DOHH2 (cell line): ENCODE measurements at regions not wholly inside any gene's neighbourhood (a gene's known extent, or its start where the extent isn't known, plus 50 kb on each side); places are given as distances from the start of the nearest gene placed in this dataset.

ENCODE experiments used
- H3F3A ChIP-seq: fragments of 200-600 bp; sonication (generic), shearing (Covaris generic); 2 replicates; pipeline ENCODE4 v1.6.0; 2016; ENCODE audit warnings: antibody characterized with exemption, mild to moderate bottlenecking; ENCODE audit not compliant: control insufficient read depth, insufficient read depth
- H3K27ac ChIP-seq: fragments of 200-600 bp; sonication (generic); 2 replicates; pipeline ENCODE4 v1.5.1; 2014; ENCODE audit warnings: low read depth, mild to moderate bottlenecking, low read length, moderate library complexity
- H3K27me3 ChIP-seq: fragments of 200-600 bp; sonication (generic); 2 replicates; pipeline ENCODE4 v1.6.1; 2014; ENCODE audit warnings: mild to moderate bottlenecking, low read length, mixed read lengths; ENCODE audit not compliant: control insufficient read depth
- H3K36me3 ChIP-seq: fragments of 200-600 bp; sonication (generic); 2 replicates; pipeline ENCODE4 v1.6.1; 2014; ENCODE audit warnings: mild to moderate bottlenecking, low read length, moderate library complexity, mixed read lengths; ENCODE audit not compliant: control insufficient read depth
- H3K4me1 ChIP-seq: fragments of 200-600 bp; sonication (generic); 2 replicates; pipeline ENCODE4 v1.6.1; 2014; ENCODE audit warnings: mild to moderate bottlenecking, low read length, mixed read lengths; ENCODE audit not compliant: control insufficient read depth
- H3K4me2 ChIP-seq: fragments of 200-600 bp; sonication (generic); 2 replicates; pipeline ENCODE4 v1.6.0; 2014; ENCODE audit warnings: mild to moderate bottlenecking, low read length, moderate library complexity
- H3K4me3 ChIP-seq: fragments of 200-600 bp; sonication (generic); 2 replicates; pipeline ENCODE4 v1.5.1; 2014; ENCODE audit warnings: mild to moderate bottlenecking, low read length, mixed read lengths
- H3K79me2 ChIP-seq: fragments of 200-600 bp; sonication (generic); 2 replicates; pipeline ENCODE4 v1.6.1; 2014; ENCODE audit warnings: mild to moderate bottlenecking, low read length, mixed read lengths; ENCODE audit not compliant: control insufficient read depth
- H3K9me2 ChIP-seq: fragments of 200-600 bp; sonication (generic); replicated peaks from 2 replicates; pipeline ENCODE4 v1.6.1; 2014; ENCODE audit warnings: mild to moderate bottlenecking, low read length, mixed read lengths; ENCODE audit not compliant: control insufficient read depth
- H3K9me3 ChIP-seq: fragments of 200-600 bp; sonication (generic); 2 replicates; pipeline ENCODE4 v1.6.1; 2014; ENCODE audit warnings: antibody characterized with exemption, low read length, mixed read lengths; ENCODE audit not compliant: control insufficient read depth, insufficient read depth
- H4K20me1 ChIP-seq: fragments of 200-600 bp; sonication (generic); 2 replicates; pipeline ENCODE4 v1.6.0; 2014; ENCODE audit warnings: low read depth, mild to moderate bottlenecking, antibody characterized with exemption, low read length, moderate library complexity; ENCODE audit not compliant: control insufficient read depth, insufficient read depth
- EZH2phosphoT487 ChIP-seq: fragments of 200-600 bp; sonication (generic); IDR thresholded peaks from 2 replicates; pipeline ENCODE4 v1.6.1; 2017; ENCODE audit warnings: borderline replicate concordance, mild to moderate bottlenecking, antibody characterized with exemption, low read length, moderate library complexity, mixed read lengths
- TF ChIP-seq, protein P1 (sequence below): fragments of 200-600 bp; sonication (generic); IDR thresholded peaks from one replicate; pipeline ENCODE4 v1.5.1; 2014; ENCODE audit warnings: antibody characterized with exemption, mild to moderate bottlenecking, low read depth, low read length; ENCODE audit not compliant: poor library complexity, severe bottlenecking

DNA sequence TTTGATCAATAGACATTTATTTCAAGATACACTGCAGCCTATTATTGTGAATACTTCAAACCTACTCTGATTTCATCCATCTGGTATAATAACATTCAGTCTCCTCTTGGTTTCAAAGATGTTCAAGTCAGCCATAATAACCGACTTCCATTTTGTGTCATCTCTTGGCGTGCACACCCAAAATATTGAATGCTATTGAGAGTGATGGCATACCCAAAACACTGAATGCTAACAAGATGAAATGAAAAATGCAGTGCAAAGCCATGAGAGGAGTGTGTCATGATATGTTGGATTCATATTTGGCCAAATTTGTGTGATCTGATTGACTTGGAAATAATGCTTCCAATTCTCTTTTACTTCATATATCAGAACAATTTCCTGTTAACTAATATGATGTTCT lies 181.2 kb upstream of the PCDH17 start:
- H3K4me1 ChIP-seq, result no peaks in the 10 kb centered on the region
- no peak overlapping the region for H3K4me2 ChIP-seq
- no peak overlapping the region for H3K27ac ChIP-seq
- no peaks in the 10 kb centered on the region for H3F3A ChIP-seq
- no peaks in the 10 kb centered on the region for H4K20me1 ChIP-seq
- no peak overlapping the region for H3K4me3 ChIP-seq
- no peak for TF ChIP-seq EZH2phosphoT487
- TF ChIP-seq, protein P1, sequence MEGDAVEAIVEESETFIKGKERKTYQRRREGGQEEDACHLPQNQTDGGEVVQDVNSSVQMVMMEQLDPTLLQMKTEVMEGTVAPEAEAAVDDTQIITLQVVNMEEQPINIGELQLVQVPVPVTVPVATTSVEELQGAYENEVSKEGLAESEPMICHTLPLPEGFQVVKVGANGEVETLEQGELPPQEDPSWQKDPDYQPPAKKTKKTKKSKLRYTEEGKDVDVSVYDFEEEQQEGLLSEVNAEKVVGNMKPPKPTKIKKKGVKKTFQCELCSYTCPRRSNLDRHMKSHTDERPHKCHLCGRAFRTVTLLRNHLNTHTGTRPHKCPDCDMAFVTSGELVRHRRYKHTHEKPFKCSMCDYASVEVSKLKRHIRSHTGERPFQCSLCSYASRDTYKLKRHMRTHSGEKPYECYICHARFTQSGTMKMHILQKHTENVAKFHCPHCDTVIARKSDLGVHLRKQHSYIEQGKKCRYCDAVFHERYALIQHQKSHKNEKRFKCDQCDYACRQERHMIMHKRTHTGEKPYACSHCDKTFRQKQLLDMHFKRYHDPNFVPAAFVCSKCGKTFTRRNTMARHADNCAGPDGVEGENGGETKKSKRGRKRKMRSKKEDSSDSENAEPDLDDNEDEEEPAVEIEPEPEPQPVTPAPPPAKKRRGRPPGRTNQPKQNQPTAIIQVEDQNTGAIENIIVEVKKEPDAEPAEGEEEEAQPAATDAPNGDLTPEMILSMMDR, result no peak
- no peaks in the 10 kb centered on the region for H3K9me2 ChIP-seq
- no peaks in the 10 kb centered on the region for H3K36me3 ChIP-seq
- H3K79me2 ChIP-seq, result no peaks in the 10 kb centered on the region
- no peaks in the 10 kb centered on the region for H3K27me3 ChIP-seq
- no peaks in the 10 kb centered on the region; the same call in 1 of the 2 replicates for H3K9me3 ChIP-seq

DNA sequence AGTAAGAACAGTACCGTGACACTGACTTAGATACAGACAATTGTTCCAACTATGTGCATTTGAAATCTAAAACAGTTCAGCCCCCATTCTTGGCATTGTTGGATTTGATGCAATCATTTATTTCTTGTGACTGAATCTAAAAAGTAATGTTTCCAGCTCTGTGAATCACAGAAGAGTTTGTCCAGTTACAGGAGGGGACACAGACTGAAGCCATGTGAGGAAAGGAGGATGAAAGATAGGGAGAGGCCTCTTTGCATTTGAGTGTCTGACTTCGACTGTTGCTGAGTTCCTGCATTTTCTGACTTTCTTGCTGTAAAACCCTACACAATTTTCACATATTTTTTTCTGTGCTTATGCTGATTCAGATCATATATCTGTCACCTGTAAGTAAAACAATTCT lies 179.3 kb upstream of the PCDH17 start:
- TF ChIP-seq, protein P1, result no peak
- no peak for TF ChIP-seq EZH2phosphoT487
- H3K9me2 ChIP-seq, result no peaks in the 10 kb centered on the region
- H3F3A ChIP-seq, result no peaks in the 10 kb centered on the region
- H3K27ac ChIP-seq, result no peak overlapping the region
- no peaks in the 10 kb centered on the region for H4K20me1 ChIP-seq
- H3K9me3 ChIP-seq, result no peaks in the 10 kb centered on the region; the same call in 1 of the 2 replicates
- H3K4me3 ChIP-seq, result no peak overlapping the region
- H3K4me2 ChIP-seq, result no peak overlapping the region
- H3K27me3 ChIP-seq, result no peaks in the 10 kb centered on the region
- no peaks in the 10 kb centered on the region for H3K36me3 ChIP-seq
- H3K4me1 ChIP-seq, result no peaks in the 10 kb centered on the region
- no peaks in the 10 kb centered on the region for H3K79me2 ChIP-seq

GRCh38 chr13:57470491-57470890 lies 161.1 kb upstream of the PCDH17 start:
- no peaks in the 10 kb centered on the region for H3K36me3 ChIP-seq
- no peak overlapping the region for H3K4me2 ChIP-seq
- H4K20me1 ChIP-seq, result no peaks in the 10 kb centered on the region
- no peaks in the 10 kb centered on the region for H3K4me1 ChIP-seq
- no peaks in the 10 kb centered on the region for H3F3A ChIP-seq
- H3K79me2 ChIP-seq, result no peaks in the 10 kb centered on the region
- H3K27me3 ChIP-seq, result no peaks in the 10 kb centered on the region
- TF ChIP-seq, protein P1, result no peak
- no peak for TF ChIP-seq EZH2phosphoT487
- H3K4me3 ChIP-seq, result no peak overlapping the region
- H3K9me3 ChIP-seq, result no peaks in the 10 kb centered on the region
- no peak overlapping the region for H3K27ac ChIP-seq
- no peaks in the 10 kb centered on the region for H3K9me2 ChIP-seq

DNA sequence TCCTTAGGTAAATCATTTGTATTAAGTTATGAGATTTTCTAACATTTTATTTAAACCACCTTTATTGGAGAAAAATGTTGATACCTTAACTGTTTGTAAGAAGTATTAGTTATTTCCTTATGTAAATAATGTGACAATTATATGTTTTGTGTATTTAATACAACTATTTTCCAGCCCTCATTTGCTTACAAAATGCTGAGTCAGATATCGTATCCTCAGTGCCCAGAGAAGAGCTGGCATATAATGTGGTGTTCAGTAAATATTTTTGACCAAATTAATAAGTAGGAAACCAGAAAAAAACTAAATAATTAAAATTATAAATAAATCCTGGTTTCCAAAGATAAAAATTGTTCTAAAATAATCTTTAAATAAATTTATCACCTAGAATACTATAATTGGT lies 140.2 kb upstream of the PCDH17 start:
- H4K20me1 ChIP-seq, result no peaks in the 10 kb centered on the region
- H3K9me2 ChIP-seq, result no peaks in the 10 kb centered on the region
- no peaks in the 10 kb centered on the region for H3F3A ChIP-seq
- no peak overlapping the region for H3K4me2 ChIP-seq
- H3K9me3 ChIP-seq, result no peaks in the 10 kb centered on the region
- H3K27me3 ChIP-seq, result no peaks in the 10 kb centered on the region
- no peaks in the 10 kb centered on the region for H3K36me3 ChIP-seq
- no peak overlapping the region for H3K4me3 ChIP-seq
- H3K27ac ChIP-seq, result no peak overlapping the region
- no peaks in the 10 kb centered on the region for H3K79me2 ChIP-seq
- H3K4me1 ChIP-seq, result no peaks in the 10 kb centered on the region
- TF ChIP-seq EZH2phosphoT487, result no peak
- TF ChIP-seq, protein P1, result no peak
